IMR-90 (cell line): ENCODE measurements at regions not wholly inside any gene's neighbourhood (a gene's known extent, or its start where the extent isn't known, plus 50 kb on each side); places are given as distances from the start of the nearest gene placed in this dataset.

Experiments
- ATAC-seq: fragments of 200-7000 bp; cut with Tn5 transposase; 2 replicates; pipeline ENCODE4 v1.9.1; 2020; ENCODE audit warnings: low read depth, mild to moderate bottlenecking, moderate library complexity
- BruUV-seq: library from RNA; stranded (reverse); fragments of 400-500 nt; replicated peaks from 2 replicates; lab custom pipeline; 2021; lab: Mats Ljungman, UMichigan
- CTCF ChIA-PET: fragments of 300-600 bp; formaldehyde crosslinking; extraction: SDS; loops from one replicate; lab custom pipeline; 2021; ENCODE audit warnings: antibody characterized with exemption; lab: Yijun Ruan, JAX
- POLR2A ChIA-PET: fragments of 300-600 bp; sonication (Branson Sonifier 250); formaldehyde crosslinking; loops from one replicate; lab custom pipeline; 2022; ENCODE audit warnings: antibody characterized with exemption; ENCODE audit not compliant: unreplicated experiment; lab: Charles Lee
- DNase-seq: peaks from one replicate; pipeline ENCODE4 v3.0.0; 2013
- H2AFZ ChIP-seq: replicated peaks from 2 replicates; pipeline ENCODE3; 2013; ENCODE audit warnings: low read length, mild to moderate bottlenecking; ENCODE audit not compliant: poor library complexity
- H2AK5ac ChIP-seq: 2 replicates; pipeline ENCODE4 v1.6.1; 2013; ENCODE audit warnings: low read depth, low read length, inconsistent platforms
- H2AK9ac ChIP-seq: replicated peaks from 2 replicates; pipeline ENCODE3; 2013; ENCODE audit warnings: mild to moderate bottlenecking, low read depth, low read length, moderate library complexity; ENCODE audit not compliant: poor library complexity
- H2BK120ac ChIP-seq: 2 replicates; pipeline ENCODE4 v1.6.1; 2013; ENCODE audit warnings: low read depth, low read length, inconsistent platforms
- H2BK15ac ChIP-seq: 3 replicates; pipeline ENCODE4 v1.6.1; 2013; ENCODE audit warnings: low read depth, low read length, inconsistent platforms
- H2BK20ac ChIP-seq: 2 replicates; pipeline ENCODE4 v1.6.1; 2013; ENCODE audit warnings: low read depth, mild to moderate bottlenecking, inconsistent platforms, low read length, moderate library complexity
- H2BK5ac ChIP-seq: 2 replicates; pipeline ENCODE4 v1.6.1; 2013; ENCODE audit warnings: mild to moderate bottlenecking, low read depth, low read length, inconsistent platforms; ENCODE audit not compliant: poor library complexity, severe bottlenecking
- H3K14ac ChIP-seq: replicated peaks from 2 replicates; pipeline ENCODE4 v1.6.1; 2013; ENCODE audit warnings: low read depth, low read length, inconsistent platforms
- H3K18ac ChIP-seq: 2 replicates; pipeline ENCODE4 v1.6.1; 2013; ENCODE audit warnings: low read depth, low read length, control low read depth
- H3K23ac ChIP-seq: 2 replicates; pipeline ENCODE4 v1.6.1; 2013; ENCODE audit warnings: low read depth, low read length, inconsistent platforms
- H3K27ac ChIP-seq: 2 replicates; pipeline ENCODE4 v1.5.1; 2013; ENCODE audit warnings: mild to moderate bottlenecking, control low read depth, low read length; ENCODE audit not compliant: insufficient read depth
- H3K27me3 ChIP-seq: 2 replicates; pipeline ENCODE4 v1.6.1; 2013; ENCODE audit warnings: low read length; ENCODE audit not compliant: control insufficient read depth, insufficient read depth
- H3K36me3 ChIP-seq: 2 replicates; pipeline ENCODE4 v1.6.1; 2013; ENCODE audit warnings: low read length, mixed read lengths; ENCODE audit not compliant: control insufficient read depth, insufficient read depth
- H3K4ac ChIP-seq: 2 replicates; pipeline ENCODE4 v1.6.1; 2013; ENCODE audit warnings: low read depth, low read length, inconsistent platforms
- H3K4me1 ChIP-seq: 2 replicates; pipeline ENCODE4 v1.6.1; 2013; ENCODE audit warnings: low read length, mixed read lengths; ENCODE audit not compliant: control insufficient read depth, insufficient read depth
- H3K4me2 ChIP-seq: 2 replicates; pipeline ENCODE4 v1.6.1; 2013; ENCODE audit warnings: low read depth, mild to moderate bottlenecking, control low read depth, low read length, moderate library complexity
- H3K4me3 ChIP-seq: 2 replicates; pipeline ENCODE4 v1.5.1; 2013; ENCODE audit warnings: low read depth, mild to moderate bottlenecking, control low read depth, low read length, moderate library complexity; ENCODE audit not compliant: insufficient read depth
- H3K56ac ChIP-seq: 2 replicates; pipeline ENCODE4 v1.6.1; 2013; ENCODE audit warnings: low read length, inconsistent platforms; ENCODE audit not compliant: insufficient read depth; ENCODE audit errors: extremely low read depth
- H3K79me1 ChIP-seq, 2 experiments: 2 replicates each; pipeline ENCODE4 v1.6.1; 2013; ENCODE audit warnings: low read length in 2 of 2, inconsistent platforms in 1 of 2, low read depth in 1 of 2
- H3K9ac ChIP-seq: 2 replicates; pipeline ENCODE4 v1.6.1; 2013; ENCODE audit warnings: low read depth, low read length, control low read depth
- H3K9me1 ChIP-seq: 2 replicates; pipeline ENCODE4 v1.6.1; 2013; ENCODE audit warnings: low read length, inconsistent platforms; ENCODE audit not compliant: insufficient read depth
- H3K9me3 ChIP-seq: 2 replicates; pipeline ENCODE4 v1.6.1; 2013; ENCODE audit warnings: low read length; ENCODE audit not compliant: control insufficient read depth, insufficient read depth
- H4K20me1 ChIP-seq: 2 replicates; pipeline ENCODE4 v1.6.1; 2013; ENCODE audit warnings: low read length, inconsistent platforms; ENCODE audit not compliant: insufficient read depth
- H4K5ac ChIP-seq: 2 replicates; pipeline ENCODE4 v1.6.1; 2013; ENCODE audit warnings: mild to moderate bottlenecking, low read depth, low read length, control low read depth
- H4K8ac ChIP-seq, 2 experiments: 2 replicates each; pipeline ENCODE4 v1.6.1; 2013; ENCODE audit warnings: low read depth in 2 of 2, low read length in 2 of 2, control low read depth in 1 of 2, inconsistent platforms in 1 of 2
- H4K91ac ChIP-seq: 2 replicates; pipeline ENCODE4 v1.6.1; 2013; ENCODE audit warnings: low read depth, low read length, inconsistent platforms; ENCODE audit not compliant: insufficient read depth
- CHD1 ChIP-seq: IDR thresholded peaks from 2 replicates; pipeline ENCODE4 v1.6.1; 2012; ENCODE audit warnings: low read depth, low read length, improper control_type of control experiment
- FOS ChIP-seq: fragments of 150-350 bp; IDR thresholded peaks from 2 replicates; pipeline ENCODE4 v1.6.1; 2016; ENCODE audit warnings: low read depth, low read length
- MAFK ChIP-seq: IDR thresholded peaks from 2 replicates; pipeline ENCODE4 v1.6.1; 2012; ENCODE audit warnings: low read depth, low read length, improper control_type of control experiment
- MAZ ChIP-seq: IDR thresholded peaks from 2 replicates; pipeline ENCODE4 v1.6.1; 2012; ENCODE audit warnings: low read depth, mild to moderate bottlenecking, low read length, improper control_type of control experiment, moderate library complexity, borderline replicate concordance
- NFE2L2 ChIP-seq: fragments of 150-350 bp; IDR thresholded peaks from 2 replicates; pipeline ENCODE4 v1.6.1; 2016; ENCODE audit warnings: low read depth, mild to moderate bottlenecking, low read length
- POLR2A ChIP-seq: IDR thresholded peaks from 2 replicates; pipeline ENCODE4 v1.6.1; 2012; ENCODE audit warnings: mild to moderate bottlenecking, low read depth, low read length
- RAD21 ChIP-seq: IDR thresholded peaks from 2 replicates; pipeline ENCODE4 v1.6.1; 2012; ENCODE audit warnings: low read length, improper control_type of control experiment
- RCOR1 ChIP-seq: IDR thresholded peaks from 2 replicates; pipeline ENCODE4 v1.6.1; 2012; ENCODE audit warnings: mild to moderate bottlenecking, low read length, improper control_type of control experiment; ENCODE audit not compliant: insufficient replicate concordance
- WGBS, 2 experiments: methylation state at CpG; one replicate each; pipeline versions ENCODE4 v1.1.5 to v1.1.7; 2013; ENCODE audit warnings: missing lambda C conversion rate in 2 of 2; ENCODE audit not compliant: insufficient read length in 1 of 2; ENCODE audit errors: extremely low coverage in 2 of 2; 5-methylcytosine and 5-hydroxymethylcytosine counted together
- dilution Hi-C: fragments of 300-500 bp; cut with HindIII; formaldehyde crosslinking; loops from one replicate; pipeline ENCODE4 v1.14.3; 2018; ENCODE audit warnings: low sequenced_read_pairs; ENCODE audit not compliant: unreplicated experiment
- in situ Hi-C: fragments of 300-500 bp; cut with MboI; formaldehyde crosslinking; loops from 3 replicates; pipeline ENCODE4 v1.14.3; 2019; ENCODE audit warnings: low sequenced_read_pairs, inconsistent platforms, mixed read lengths
- intact Hi-C: fragments of 100-400 bp; cut with micrococcal nuclease; formaldehyde crosslinking; loops from 2 replicates; pipeline ENCODE4 v1.10.0; 2022

DNA sequence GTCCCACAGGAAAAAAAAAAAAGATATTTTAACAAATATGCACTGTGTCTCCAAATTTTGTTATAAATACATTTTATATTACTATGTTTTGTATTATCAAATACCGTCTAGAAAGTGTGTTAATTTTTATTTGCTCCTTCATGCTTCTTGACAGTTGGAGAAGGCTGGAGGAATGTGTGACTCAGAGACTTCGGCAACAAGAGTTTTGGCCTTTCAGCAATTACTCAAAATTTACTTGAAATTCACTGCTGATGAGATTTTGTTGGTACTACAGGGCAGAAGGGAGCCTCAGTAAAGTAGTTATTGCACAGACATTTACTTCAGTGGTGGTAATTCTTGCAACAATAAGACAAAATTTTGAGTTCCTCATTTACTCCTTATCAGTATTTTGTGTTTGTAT lies 2164.0 kb downstream of the PCDH7 start:
- no peak for ATAC-seq
- Histone ChIP-seq H3K18ac (no peak overlapping the region), H3K4me3 (no peak overlapping the region), H3K56ac (no peak overlapping the region), H3K36me3 (no peaks in the 10 kb centered on the region), H3K4me2 (no peak overlapping the region), H2AFZ (no peak overlapping the region), H3K4ac (no peak overlapping the region), H4K91ac (no peak overlapping the region), H3K9me3 (no peaks in the 10 kb centered on the region), H3K27me3 (no peaks in the 10 kb centered on the region), H2AK9ac (no peak overlapping the region), H2AK5ac (no peak overlapping the region), H2BK120ac (no peak overlapping the region), H3K23ac (no peak overlapping the region), H3K14ac (no peak overlapping the region), H2BK5ac (no peak overlapping the region), H3K9ac (no peak overlapping the region), H2BK15ac (no peak overlapping the region), H3K79me1 (no peaks in the 10 kb centered on the region), H4K20me1 (no peaks in the 10 kb centered on the region), H3K9me1 (no peaks in the 10 kb centered on the region), H4K5ac (no peak overlapping the region), H3K4me1 (no peaks in the 10 kb centered on the region), H2BK20ac (no peak overlapping the region), H4K8ac (no peak overlapping the region), H3K27ac (no peak overlapping the region)
- WGBS, 2 experiments, result no CpG with 5 or more reads among the region's 2 CpGs
- no TSS peak for BruUV-seq
- no peak for TF ChIP-seq MAZ
- no peak for TF ChIP-seq RAD21
- TF ChIP-seq MAFK, result no peak
- TF ChIP-seq POLR2A, result no peak
- TF ChIP-seq NFE2L2, result no peak
- no peak for TF ChIP-seq FOS
- TF ChIP-seq CHD1, result no peak
- no peak for TF ChIP-seq RCOR1
- CTCF ChIA-PET, result no interaction called here
- intact Hi-C loops, result no loop called here
- in situ Hi-C loops, result no loop called here
- dilution Hi-C loops, result no loop called here
- no peak for DNase-seq
- POLR2A ChIA-PET, result no interaction called here
